Activated naive CD4-positive, alpha-beta T cell treated with anti-CD3 and anti-CD28 coated beads, Interleukin-2, amount 10 ng/mL, durations not matched to agents 7 days and 5 days (primary cell): ENCODE measurements at regions not wholly inside any gene's neighbourhood (a gene's known extent, or its start where the extent isn't known, plus 50 kb on each side); places are given as distances from the start of the nearest gene placed in this dataset.

ENCODE experiments used
- CTCF ChIA-PET: fragments of 350-600 bp; sonication (Branson Sonifier 250); formaldehyde crosslinking; loops from one replicate; lab custom pipeline; 2021; ENCODE audit warnings: antibody characterized with exemption; lab: Charles Lee
- DNase-seq: peaks from one replicate; pipeline ENCODE4 v3.0.0-alpha.2; 2020
- H3K27ac Mint-ChIP-seq: one replicate; pipeline ENCODE4 v1.8.0; 2021; ENCODE audit warnings: mild to moderate bottlenecking, moderate library complexity, mixed read lengths
- H3K27me3 Mint-ChIP-seq: one replicate; pipeline ENCODE4 v1.8.0; 2021; ENCODE audit warnings: mild to moderate bottlenecking, mixed read lengths
- H3K36me3 Mint-ChIP-seq: one replicate; pipeline ENCODE4 v1.8.0; 2021; ENCODE audit warnings: mixed read lengths
- H3K4me1 Mint-ChIP-seq: one replicate; pipeline ENCODE4 v1.8.0; 2021; ENCODE audit warnings: mixed read lengths
- H3K4me3 Mint-ChIP-seq: one replicate; pipeline ENCODE4 v1.8.0; 2021; ENCODE audit warnings: mild to moderate bottlenecking, moderate library complexity, mixed read lengths
- H3K9me3 Mint-ChIP-seq: one replicate; pipeline ENCODE4 v1.8.0; 2021; ENCODE audit warnings: mixed read lengths

- Mint-ChIP-seq H3K27ac (no peak overlapping the region), H3K4me1 (no peaks in the 10 kb centered on the region), H3K27me3 (no peaks in the 10 kb centered on the region), H3K4me3 (no peak overlapping the region), H3K36me3 (no peaks in the 10 kb centered on the region), H3K9me3 (peaks cover 4% of the 10 kb centered on the region)
- CTCF ChIA-PET: no interaction called here
- no peak for DNase-seq
Measured at GRCh38 chr13:85303630-85304029, 495.6 kb downstream of the SLITRK6 start.

GRCh38 chr13:85298387-85298924 is 500.8 kb downstream of the SLITRK6 start:
- CTCF ChIA-PET: no interaction called here

DNA sequence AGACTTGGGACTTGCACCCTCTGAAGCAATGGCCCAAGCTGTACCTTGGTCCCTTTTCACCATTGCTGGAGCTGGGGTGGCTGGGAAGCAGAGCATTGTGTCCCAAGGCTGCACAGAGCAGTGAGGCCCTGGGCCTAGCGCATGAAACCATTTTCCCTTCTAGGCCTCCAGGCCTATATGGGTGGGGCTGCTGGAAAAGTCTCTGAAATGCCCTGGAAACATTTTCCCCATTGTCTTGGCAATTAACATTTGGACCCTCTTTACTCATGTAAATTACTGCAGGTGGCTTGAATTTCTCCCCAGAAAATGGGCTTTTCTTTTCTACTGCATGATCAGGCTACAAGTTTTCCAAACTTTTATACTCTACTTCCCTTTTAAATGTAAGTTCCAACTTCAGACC is 510.5 kb downstream of the SLITRK6 start:
- H3K4me3 Mint-ChIP-seq: no peak overlapping the region
- no peaks in the 10 kb centered on the region for H3K4me1 Mint-ChIP-seq
- H3K27ac Mint-ChIP-seq: no peak overlapping the region

More at GRCh38 chr13:85298387-85298924, 500.8 kb downstream of the SLITRK6 start:
- Mint-ChIP-seq H3K9me3 (peaks cover 2% of the 10 kb centered on the region), H3K4me3 (no peak overlapping the region), H3K27ac (no peak overlapping the region), H3K4me1 (no peaks in the 10 kb centered on the region), H3K36me3 (no peaks in the 10 kb centered on the region), H3K27me3 (no peaks in the 10 kb centered on the region)
- no peak for DNase-seq

GRCh38 chr13:85287528-85287927 is 511.7 kb downstream of the SLITRK6 start:
- Mint-ChIP-seq H3K27ac (no peak overlapping the region), H3K4me3 (no peak overlapping the region), H3K9me3 (no peaks in the 10 kb centered on the region), H3K27me3 (no peaks in the 10 kb centered on the region), H3K4me1 (no peaks in the 10 kb centered on the region), H3K36me3 (no peaks in the 10 kb centered on the region)
- CTCF ChIA-PET: interaction anchor here (0.6 kb wide), 1 partner anchor 587 kb away, joined by 3 read pairs; no protein-coding TSS in a partner anchor
- no peak for DNase-seq

More for the DNA sequence above, 510.5 kb downstream of the SLITRK6 start:
- no peak for DNase-seq
- no peaks in the 10 kb centered on the region for H3K27me3 Mint-ChIP-seq
- H3K9me3 Mint-ChIP-seq: no peaks in the 10 kb centered on the region
- CTCF ChIA-PET: no interaction called here
- no peaks in the 10 kb centered on the region for H3K36me3 Mint-ChIP-seq

DNA sequence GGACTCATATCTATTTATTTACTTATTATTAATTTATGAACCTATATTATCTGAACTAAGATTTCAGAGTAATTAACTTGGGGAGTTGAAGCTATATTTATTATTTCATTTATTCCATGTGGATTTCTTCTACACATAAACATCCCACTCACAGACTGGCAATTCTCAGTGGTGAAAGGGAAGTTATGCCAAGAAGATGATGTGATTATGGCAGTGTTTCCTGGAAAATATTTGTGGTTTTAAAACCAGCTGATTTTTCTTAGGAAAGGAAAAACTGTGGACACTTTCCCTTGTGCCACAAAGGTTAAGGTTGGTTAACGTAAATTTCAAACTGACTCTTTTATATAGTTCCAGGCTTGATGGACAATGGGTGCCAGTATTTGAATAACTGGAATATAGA is 513.1 kb downstream of the SLITRK6 start:
- no peak for DNase-seq
- CTCF ChIA-PET: no interaction called here
- H3K4me1 Mint-ChIP-seq: no peaks in the 10 kb centered on the region
- no peak overlapping the region for H3K4me3 Mint-ChIP-seq
- no peaks in the 10 kb centered on the region for H3K36me3 Mint-ChIP-seq
- no peaks in the 10 kb centered on the region for H3K27me3 Mint-ChIP-seq
- no peak overlapping the region for H3K27ac Mint-ChIP-seq
- H3K9me3 Mint-ChIP-seq: no peaks in the 10 kb centered on the region

DNA sequence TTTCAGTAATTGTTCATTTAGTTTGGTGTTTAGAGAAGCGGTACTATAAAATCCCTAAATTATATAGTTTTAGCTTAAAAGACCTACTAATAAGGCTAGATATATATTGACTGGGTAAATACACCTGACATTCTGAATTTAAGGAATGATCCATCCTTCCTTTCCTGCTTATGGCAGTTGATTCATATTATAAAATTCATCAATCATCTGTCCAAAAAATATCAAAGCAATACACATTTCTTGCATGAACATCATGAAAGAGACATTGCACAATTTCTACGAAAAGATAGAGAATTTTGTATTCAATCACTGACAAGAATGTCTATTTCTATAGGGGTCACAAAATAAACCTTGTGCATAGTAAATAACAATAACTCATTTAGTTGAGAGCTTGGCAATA is 514.9 kb downstream of the SLITRK6 start:
- Mint-ChIP-seq H3K27me3 (no peaks in the 10 kb centered on the region), H3K4me1 (no peaks in the 10 kb centered on the region), H3K9me3 (no peaks in the 10 kb centered on the region), H3K27ac (no peak overlapping the region), H3K36me3 (no peaks in the 10 kb centered on the region), H3K4me3 (no peak overlapping the region)
- DNase-seq: no peak
- CTCF ChIA-PET: no interaction called here

- Mint-ChIP-seq H3K36me3 (no peaks in the 10 kb centered on the region), H3K4me3 (no peak overlapping the region), H3K9me3 (no peaks in the 10 kb centered on the region), H3K27ac (no peak overlapping the region), H3K27me3 (no peaks in the 10 kb centered on the region), H3K4me1 (no peaks in the 10 kb centered on the region)
- DNase-seq: no peak
- CTCF ChIA-PET: no interaction called here
Measured at GRCh38 chr13:85283408-85283807, 515.8 kb downstream of the SLITRK6 start.

DNA sequence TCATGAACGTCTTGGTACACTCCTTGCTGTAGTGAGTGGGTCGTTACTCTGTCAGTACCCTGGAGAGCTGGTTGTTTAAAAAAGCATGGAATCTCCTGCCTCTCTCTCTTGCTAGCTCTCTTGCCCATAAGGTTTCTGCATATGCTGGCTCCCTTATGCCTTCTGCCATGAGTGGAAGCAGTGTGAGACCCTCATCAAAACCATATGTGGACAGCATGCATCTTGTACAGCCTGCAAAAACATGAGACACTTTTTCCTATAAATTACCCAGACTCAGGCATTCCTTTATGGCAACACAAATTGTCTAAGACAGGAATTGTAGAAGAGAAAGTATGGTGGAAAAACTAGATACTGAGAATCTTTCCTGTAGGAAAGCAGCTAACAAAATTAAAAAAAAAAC is 516.3 kb downstream of the SLITRK6 start:
- DNase-seq: no peak
- no peaks in the 10 kb centered on the region for H3K27me3 Mint-ChIP-seq
- H3K27ac Mint-ChIP-seq: no peak overlapping the region
- no peaks in the 10 kb centered on the region for H3K36me3 Mint-ChIP-seq
- CTCF ChIA-PET: no interaction called here
- H3K4me1 Mint-ChIP-seq: no peaks in the 10 kb centered on the region
- no peaks in the 10 kb centered on the region for H3K9me3 Mint-ChIP-seq
- H3K4me3 Mint-ChIP-seq: no peak overlapping the region

DNA sequence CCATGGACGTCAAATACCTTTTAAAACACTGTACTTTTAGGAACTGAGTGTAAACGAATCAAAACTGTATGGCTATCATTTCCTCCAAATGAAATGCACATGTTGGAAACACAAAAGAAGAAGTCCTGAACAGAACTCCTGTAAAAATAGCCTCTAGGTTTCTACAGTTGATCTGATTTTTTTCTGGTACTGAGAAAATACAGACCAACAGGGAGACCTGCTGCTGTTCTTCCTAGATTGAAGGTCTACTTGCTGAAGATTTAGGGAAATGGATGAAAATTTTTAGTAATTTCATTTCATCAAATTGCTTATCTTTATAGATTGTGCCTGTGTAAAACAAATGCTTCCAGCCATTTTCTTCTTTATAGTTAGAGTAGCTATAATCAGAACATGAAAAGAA is 520.4 kb downstream of the SLITRK6 start:
- Mint-ChIP-seq H3K4me3 (no peak overlapping the region), H3K36me3 (no peaks in the 10 kb centered on the region), H3K27me3 (no peaks in the 10 kb centered on the region), H3K9me3 (peaks cover 2% of the 10 kb centered on the region), H3K27ac (no peak overlapping the region), H3K4me1 (no peaks in the 10 kb centered on the region)
- CTCF ChIA-PET: no interaction called here
- no peak for DNase-seq

DNA sequence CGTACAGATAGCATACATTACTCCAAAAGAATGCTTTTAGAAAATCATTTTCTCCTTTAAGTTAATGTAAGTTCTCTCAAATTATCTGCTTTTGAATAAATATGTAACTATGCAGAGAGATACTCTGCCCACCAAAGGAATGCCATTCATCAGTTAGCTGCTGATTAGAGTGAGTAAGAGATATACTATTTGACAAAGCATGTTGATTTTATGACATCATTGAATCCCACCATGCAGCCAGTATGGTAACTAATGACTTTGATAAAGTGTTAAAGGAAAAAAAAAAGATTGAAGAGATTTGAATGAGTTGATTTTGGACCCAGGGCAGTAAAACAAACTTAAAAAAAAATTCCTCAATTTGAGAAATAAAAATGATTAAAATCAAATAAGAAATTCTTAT is 521.5 kb downstream of the SLITRK6 start:
- Mint-ChIP-seq H3K4me3 (no peak overlapping the region), H3K36me3 (no peaks in the 10 kb centered on the region), H3K4me1 (no peaks in the 10 kb centered on the region), H3K27ac (no peak overlapping the region), H3K27me3 (no peaks in the 10 kb centered on the region), H3K9me3 (peaks cover 2% of the 10 kb centered on the region)
- DNase-seq: no peak
- CTCF ChIA-PET: no interaction called here

GRCh38 chr13:85266771-85267170 is 532.4 kb downstream of the SLITRK6 start:
- H3K36me3 Mint-ChIP-seq: no peaks in the 10 kb centered on the region
- H3K27ac Mint-ChIP-seq: no peak overlapping the region
- H3K27me3 Mint-ChIP-seq: no peaks in the 10 kb centered on the region
- DNase-seq: no peak
- no peaks in the 10 kb centered on the region for H3K4me1 Mint-ChIP-seq
- H3K4me3 Mint-ChIP-seq: no peak overlapping the region
- CTCF ChIA-PET: no interaction called here
- H3K9me3 Mint-ChIP-seq: peaks cover 11% of the 10 kb centered on the region

DNA sequence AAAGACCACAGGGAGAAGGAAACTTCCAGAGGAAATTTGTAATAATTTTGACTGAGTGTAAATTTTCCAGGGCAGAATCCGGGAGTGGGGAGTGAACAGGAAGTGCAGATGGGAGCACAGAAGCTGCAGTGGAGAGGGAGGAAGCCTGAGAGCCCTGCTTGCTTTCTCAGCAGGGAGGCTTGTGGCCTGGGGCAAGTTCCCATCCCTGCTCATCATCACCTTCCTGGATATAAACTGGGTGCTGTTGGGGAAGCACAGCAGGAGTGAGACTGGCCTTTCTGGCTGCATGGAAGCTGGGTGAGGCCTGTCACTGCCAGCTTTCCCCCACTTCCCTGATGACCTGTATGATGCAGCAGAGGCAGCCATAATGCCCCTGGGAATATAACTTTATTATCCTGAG is 532.9 kb downstream of the SLITRK6 start:
- H3K4me3 Mint-ChIP-seq: no peak overlapping the region

GRCh38 chr13:85265296-85265695 is 533.9 kb downstream of the SLITRK6 start:
- Mint-ChIP-seq H3K4me3 (no peak overlapping the region), H3K27ac (no peak overlapping the region), H3K4me1 (no peaks in the 10 kb centered on the region), H3K36me3 (no peaks in the 10 kb centered on the region), H3K27me3 (no peaks in the 10 kb centered on the region), H3K9me3 (peaks cover 11% of the 10 kb centered on the region)
- CTCF ChIA-PET: no interaction called here
- no peak for DNase-seq

More for the DNA sequence above, 532.9 kb downstream of the SLITRK6 start:
- Mint-ChIP-seq H3K9me3 (peaks cover 11% of the 10 kb centered on the region), H3K27me3 (no peaks in the 10 kb centered on the region), H3K4me1 (no peaks in the 10 kb centered on the region), H3K36me3 (no peaks in the 10 kb centered on the region), H3K27ac (no peak overlapping the region)
- CTCF ChIA-PET: no interaction called here
- DNase-seq: no peak

GRCh38 chr13:85262499-85262898 is 536.7 kb downstream of the SLITRK6 start:
- Mint-ChIP-seq H3K27ac (no peak overlapping the region), H3K36me3 (no peaks in the 10 kb centered on the region), H3K4me3 (no peak overlapping the region), H3K27me3 (no peaks in the 10 kb centered on the region), H3K4me1 (no peaks in the 10 kb centered on the region), H3K9me3 (peaks cover 8% of the 10 kb centered on the region)
- CTCF ChIA-PET: no interaction called here
- no peak for DNase-seq

GRCh38 chr13:85261757-85262346 is 537.4 kb downstream of the SLITRK6 start:
- no peak for DNase-seq
- H3K4me3 Mint-ChIP-seq: no peak overlapping the region
- no peaks in the 10 kb centered on the region for H3K36me3 Mint-ChIP-seq
- no peaks in the 10 kb centered on the region for H3K4me1 Mint-ChIP-seq
- H3K27ac Mint-ChIP-seq: no peak overlapping the region
- CTCF ChIA-PET: no interaction called here
- peaks cover 7% of the 10 kb centered on the region for H3K9me3 Mint-ChIP-seq
- no peaks in the 10 kb centered on the region for H3K27me3 Mint-ChIP-seq
